ES-I3 (cell line): ENCODE measurements at regions not wholly inside any gene's neighbourhood (a gene's known extent, or its start where the extent isn't known, plus 50 kb on each side); places are given as distances from the start of the nearest gene placed in this dataset.
"Not testable (repeated sequence)": the region's sequence is repeated elsewhere in the genome, so short reads cannot be mapped to it uniquely, and the experiment has no call there.

Experiments
- H3K36me3 ChIP-seq: 2 replicates; pipeline ENCODE4 v1.6.1; 2013; ENCODE audit warnings: mild to moderate bottlenecking, low read length, control low read depth, moderate library complexity; ENCODE audit not compliant: insufficient read depth
- H3K4me1 ChIP-seq: 2 replicates; pipeline ENCODE4 v1.6.1; 2013; ENCODE audit warnings: mild to moderate bottlenecking, control low read depth, low read length; ENCODE audit not compliant: insufficient read depth
- H3K9ac ChIP-seq: 2 replicates; pipeline ENCODE4 v1.6.1; 2013; ENCODE audit warnings: low read depth, mild to moderate bottlenecking, low read length, moderate library complexity
- H3K9me3 ChIP-seq: 2 replicates; pipeline ENCODE4 v1.6.1; 2013; ENCODE audit warnings: mild to moderate bottlenecking, low read length, moderate library complexity; ENCODE audit not compliant: control insufficient read depth, insufficient read depth

DNA sequence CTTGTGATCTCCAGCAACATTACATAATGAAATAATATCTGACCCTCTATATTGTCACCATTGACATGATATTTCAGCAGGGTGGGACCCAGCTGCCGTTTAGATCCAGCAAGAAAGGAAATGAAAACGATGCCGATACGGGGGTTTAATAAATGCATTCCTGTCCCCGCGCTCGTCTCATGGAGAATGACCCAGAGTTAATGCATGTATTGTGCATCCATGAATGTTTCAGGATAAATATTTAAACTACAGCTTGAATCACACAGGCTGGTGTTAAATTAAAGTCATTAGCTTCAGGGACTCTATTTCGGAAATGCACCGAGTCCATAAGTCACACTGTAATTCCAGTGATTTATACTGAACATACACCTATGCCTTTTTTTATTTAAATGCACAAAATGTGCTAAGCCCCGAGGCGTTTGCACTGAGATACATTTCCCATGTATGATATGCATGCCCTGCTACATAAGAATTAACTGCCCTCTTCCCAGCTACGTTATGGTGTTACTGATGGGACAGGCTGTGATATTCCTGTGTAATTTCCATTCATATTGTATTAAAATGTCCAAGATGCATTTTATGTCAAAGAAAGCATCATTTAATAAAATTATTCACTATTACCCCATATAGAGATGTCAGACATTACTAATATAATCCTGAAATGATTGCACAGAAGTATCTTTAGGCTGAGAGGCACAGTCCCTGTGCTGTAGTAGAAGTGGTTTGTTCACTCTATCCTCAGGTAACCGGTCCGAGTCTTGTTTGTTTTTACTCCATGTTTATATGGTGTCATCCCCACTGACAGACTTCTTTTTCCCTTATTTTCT lies 109.3 kb upstream of the ZNF516 start:
- Histone ChIP-seq H3K36me3 (no peaks in the 10 kb centered on the region), H3K9ac (no peak overlapping the region), H3K4me1 (no peaks in the 10 kb centered on the region), H3K9me3 (no peaks in the 10 kb centered on the region)

DNA sequence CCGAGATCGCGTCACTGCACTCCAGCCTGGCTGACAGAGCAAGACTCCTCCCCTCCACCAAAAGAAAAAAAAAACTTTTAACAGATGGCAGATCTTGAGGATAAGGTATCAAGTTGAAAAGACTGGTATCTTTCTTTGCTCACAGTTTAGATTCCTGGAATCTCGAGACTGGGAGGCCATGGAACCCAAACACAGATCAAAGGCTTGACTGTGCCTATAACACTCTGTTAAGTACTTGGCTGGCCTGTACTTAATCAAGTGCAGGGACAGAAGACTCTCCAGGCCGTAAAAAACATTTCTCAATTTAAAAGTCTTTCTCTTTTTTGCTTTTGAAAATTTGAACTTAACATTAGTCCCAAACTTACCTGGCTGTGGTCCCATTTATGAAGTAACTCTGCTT lies 107.1 kb upstream of the ZNF516 start:
- Histone ChIP-seq H3K4me1 (no peaks in the 10 kb centered on the region), H3K36me3 (no peaks in the 10 kb centered on the region), H3K9ac (no peak overlapping the region), H3K9me3 (no peaks in the 10 kb centered on the region)

DNA sequence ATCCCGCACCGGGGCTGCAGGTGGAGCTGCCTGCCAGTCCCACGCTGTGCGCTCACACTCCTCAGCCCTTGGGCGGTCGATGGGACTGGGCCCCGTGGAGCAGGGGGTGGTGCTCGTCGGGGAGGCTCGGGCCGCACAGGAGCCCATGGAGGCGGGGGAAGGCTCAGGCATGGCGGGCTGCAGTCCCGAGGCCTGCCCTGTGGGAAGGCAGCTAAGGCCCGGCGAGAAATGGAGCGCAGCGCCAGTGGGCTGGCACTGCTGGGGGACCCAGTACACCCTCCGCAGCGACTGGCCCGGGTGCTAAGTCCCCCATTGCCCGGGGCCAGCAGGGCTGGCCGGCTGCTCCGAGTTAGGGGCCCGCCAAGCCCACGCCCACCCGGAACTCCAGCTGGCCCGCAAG lies 105.0 kb upstream of the ZNF516 start:
- not testable (repeated sequence) for H3K9me3 ChIP-seq, H3K4me1 ChIP-seq, H3K36me3 ChIP-seq, H3K9ac ChIP-seq

DNA sequence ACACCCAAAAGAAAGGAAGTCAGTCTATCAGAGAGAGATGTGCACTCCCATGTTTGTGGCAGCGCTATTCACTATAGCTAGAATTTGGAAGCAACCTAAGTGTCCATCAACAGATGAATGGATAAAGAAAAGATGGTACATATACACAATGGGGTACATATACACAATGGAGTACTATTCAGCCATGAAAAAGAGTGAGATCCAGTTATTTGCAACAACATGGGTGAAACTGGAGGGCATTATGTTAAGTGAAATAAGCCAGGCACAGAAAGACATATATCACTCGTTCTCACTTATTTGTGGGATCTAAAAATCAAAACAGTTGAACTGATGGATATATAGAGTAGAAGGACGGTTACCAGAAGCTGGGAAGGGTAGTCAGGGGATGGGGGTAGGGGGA lies 99.9 kb upstream of the ZNF516 start:
- Histone ChIP-seq H3K9me3 (no peaks in the 10 kb centered on the region), H3K4me1 (0 out of 2 replicates have a peak, but pooled peaks cover 6% of the 10 kb centered on the region), H3K36me3 (no peaks in the 10 kb centered on the region), H3K9ac (no peak overlapping the region)

DNA sequence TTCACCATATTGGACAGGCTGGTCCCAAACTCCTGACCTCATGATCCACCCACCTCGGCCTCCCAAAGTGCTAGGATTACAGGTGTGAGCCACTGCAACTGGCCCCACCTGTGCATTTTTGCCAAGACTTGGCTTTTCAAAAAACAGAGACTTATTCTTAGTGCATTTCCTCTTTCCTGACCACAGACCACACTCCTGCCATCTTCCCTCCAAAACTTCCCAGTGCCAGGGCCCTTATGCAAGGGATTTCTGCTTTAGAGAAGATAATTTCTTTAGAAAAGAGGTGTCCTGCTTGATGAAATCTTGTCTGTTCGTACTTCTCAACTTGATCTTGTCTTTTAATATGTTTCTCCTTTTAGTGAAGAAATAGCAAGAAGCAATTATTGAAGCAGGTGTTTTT lies 98.8 kb upstream of the ZNF516 start:
- Histone ChIP-seq H3K9ac (no peak overlapping the region), H3K4me1 (peaks cover 15% of the 10 kb centered on the region; the same call in 1 of the 2 replicates)

DNA sequence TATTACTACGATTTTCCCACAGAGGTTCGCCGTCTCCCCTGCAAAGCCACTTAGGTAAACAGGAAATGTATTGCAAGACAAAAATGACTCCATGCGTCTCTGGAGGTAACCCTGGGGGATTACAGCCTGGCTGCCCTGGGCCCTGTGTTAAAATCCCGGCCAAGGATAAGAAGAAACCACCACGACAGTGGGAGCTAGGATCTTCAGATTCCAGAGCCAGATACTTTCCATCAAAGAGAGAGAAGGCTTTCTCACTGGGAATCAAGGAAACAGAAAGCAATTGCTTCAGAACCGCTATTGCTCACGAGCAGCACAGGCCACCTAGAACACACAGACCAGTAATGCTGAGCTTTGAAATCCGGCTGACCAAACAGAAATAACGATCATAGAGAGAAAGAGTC lies 97.9 kb upstream of the ZNF516 start:
- peaks cover 15% of the 10 kb centered on the region; the same call in 1 of the 2 replicates for H3K4me1 ChIP-seq
- no peak overlapping the region for H3K9ac ChIP-seq
- H3K36me3 ChIP-seq = no peaks in the 10 kb centered on the region
- no peaks in the 10 kb centered on the region for H3K9me3 ChIP-seq

More for the DNA sequence above, 98.8 kb upstream of the ZNF516 start:
- no peaks in the 10 kb centered on the region for H3K9me3 ChIP-seq
- H3K36me3 ChIP-seq = no peaks in the 10 kb centered on the region

DNA sequence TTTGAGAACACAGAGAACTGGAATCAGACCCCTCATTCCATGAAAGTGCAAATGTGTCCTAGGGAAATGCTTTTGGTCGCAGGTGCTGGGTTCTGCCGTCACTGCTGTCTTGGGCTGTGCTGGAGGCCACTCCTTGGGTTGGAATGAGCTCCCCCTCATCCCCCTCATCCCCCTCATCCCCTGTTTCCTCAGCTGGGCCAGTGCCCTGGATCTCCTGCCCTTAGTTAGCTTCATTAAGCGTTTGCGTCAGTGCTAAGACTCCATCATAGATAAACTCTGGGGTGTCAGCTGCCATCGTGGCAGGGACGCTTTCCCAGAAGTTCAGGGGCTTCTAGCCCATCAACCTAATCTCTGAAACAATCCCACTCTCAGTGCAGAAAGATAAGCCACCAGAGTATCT lies 97.1 kb upstream of the ZNF516 start:
- no peaks in the 10 kb centered on the region for H3K9me3 ChIP-seq
- peaks cover 15% of the 10 kb centered on the region; the same call in 1 of the 2 replicates for H3K4me1 ChIP-seq
- no peak overlapping the region for H3K9ac ChIP-seq
- H3K36me3 ChIP-seq = no peaks in the 10 kb centered on the region

DNA sequence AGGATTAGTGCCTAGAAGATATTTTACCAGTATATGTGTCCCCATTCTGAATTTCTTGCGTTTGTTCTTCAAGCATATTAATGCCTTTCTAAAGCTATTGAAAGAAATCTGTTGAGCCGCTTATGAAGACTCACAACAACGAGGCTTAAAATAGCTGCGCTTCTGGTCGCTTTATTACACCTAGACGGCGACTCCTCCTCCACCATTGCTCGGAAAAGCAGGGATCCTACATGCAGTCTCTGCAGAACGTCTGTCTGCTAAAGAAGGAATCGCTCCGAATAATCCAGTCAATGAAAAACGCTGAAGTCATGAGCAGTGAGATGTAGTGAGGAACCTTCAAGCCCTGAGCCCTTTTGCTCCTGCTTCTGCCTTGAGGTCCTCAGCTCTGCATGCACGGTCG lies 94.8 kb upstream of the ZNF516 start:
- no peaks in the 10 kb centered on the region for H3K9me3 ChIP-seq
- peaks cover 15% of the 10 kb centered on the region; the same call in 1 of the 2 replicates for H3K4me1 ChIP-seq
- H3K9ac ChIP-seq = no peak overlapping the region
- H3K36me3 ChIP-seq = no peaks in the 10 kb centered on the region

DNA sequence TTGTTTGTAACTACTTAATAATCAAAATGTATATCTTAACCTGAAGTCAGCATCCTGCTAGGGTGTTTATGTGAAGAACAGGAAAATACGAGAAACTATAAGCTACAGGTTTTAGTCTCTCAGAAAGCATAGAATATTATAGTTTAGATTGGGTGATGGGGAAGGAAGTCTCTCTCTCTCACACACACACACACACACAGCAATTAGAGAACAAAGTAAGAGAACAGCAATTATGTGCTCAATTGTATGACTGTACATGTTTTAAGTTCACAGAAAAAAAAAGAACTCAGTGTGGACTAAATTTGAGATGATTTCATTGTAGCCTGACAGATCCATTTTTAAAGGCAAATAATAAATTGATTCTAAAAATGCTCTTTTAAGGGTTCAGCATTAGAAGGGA lies 94.3 kb upstream of the ZNF516 start:
- H3K4me1 ChIP-seq = peaks cover 15% of the 10 kb centered on the region; the same call in 1 of the 2 replicates
- H3K36me3 ChIP-seq = no peaks in the 10 kb centered on the region
- H3K9me3 ChIP-seq = no peaks in the 10 kb centered on the region
- H3K9ac ChIP-seq = peak overlapping the region; percentile 44; the same call in 1 of the 2 replicates

DNA sequence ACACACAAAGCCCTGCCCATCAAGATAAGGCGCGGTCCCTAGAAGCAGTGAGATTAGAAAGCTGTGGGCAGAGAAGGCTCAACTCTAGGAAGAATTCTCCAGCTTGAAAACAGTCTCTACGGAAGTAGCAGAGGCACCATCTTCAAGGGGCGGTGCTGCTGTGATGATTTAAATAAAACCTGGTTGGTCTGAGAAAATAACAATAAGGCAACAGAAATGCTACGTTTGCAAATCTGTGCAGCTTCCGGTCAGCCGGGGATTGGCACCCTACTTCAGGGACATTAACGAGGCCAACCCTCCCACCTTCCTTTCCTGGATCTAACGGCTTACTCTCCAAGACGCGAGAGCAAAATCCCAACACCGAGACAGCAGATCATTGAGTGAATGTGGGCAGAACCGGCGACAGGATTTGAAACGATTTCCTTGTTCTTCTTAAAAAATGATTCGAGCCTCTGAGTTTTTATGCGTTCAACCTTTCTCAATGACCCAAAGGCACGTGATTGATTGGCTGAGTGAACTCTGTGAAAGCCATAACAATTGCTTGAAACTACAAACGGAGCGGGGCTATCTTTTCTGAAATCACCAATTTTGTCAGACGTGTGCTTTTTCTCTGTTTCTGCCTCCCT lies 93.7 kb upstream of the ZNF516 start:
- Histone ChIP-seq H3K36me3 (no peaks in the 10 kb centered on the region), H3K9me3 (no peaks in the 10 kb centered on the region), H3K9ac (peak overlapping the region; percentile 44; the same call in 1 of the 2 replicates), H3K4me1 (peaks cover 15% of the 10 kb centered on the region; the same call in 1 of the 2 replicates)

DNA sequence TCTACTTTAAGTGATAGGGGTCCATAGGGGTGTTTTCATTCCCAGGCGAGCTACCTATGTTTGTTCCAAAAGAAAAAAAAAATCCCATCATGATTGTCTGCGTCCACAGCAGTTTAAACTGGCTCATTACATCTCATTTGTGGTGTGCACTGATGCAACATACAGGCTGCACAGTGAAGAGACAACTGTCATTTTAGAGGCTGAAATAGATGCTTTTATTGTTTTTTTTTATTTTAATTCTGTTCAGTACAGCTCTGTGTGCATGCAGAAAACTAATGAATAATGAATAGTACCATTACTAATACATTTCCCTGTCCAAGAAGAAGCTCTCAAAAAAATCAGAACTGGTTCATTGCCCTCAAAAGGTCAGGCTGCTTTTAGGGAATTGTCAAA lies 92.8 kb upstream of the ZNF516 start:
- Histone ChIP-seq H3K9ac (no peak overlapping the region), H3K4me1 (peaks cover 11% of the 10 kb centered on the region; the same call in 1 of the 2 replicates), H3K9me3 (no peaks in the 10 kb centered on the region), H3K36me3 (no peaks in the 10 kb centered on the region)

DNA sequence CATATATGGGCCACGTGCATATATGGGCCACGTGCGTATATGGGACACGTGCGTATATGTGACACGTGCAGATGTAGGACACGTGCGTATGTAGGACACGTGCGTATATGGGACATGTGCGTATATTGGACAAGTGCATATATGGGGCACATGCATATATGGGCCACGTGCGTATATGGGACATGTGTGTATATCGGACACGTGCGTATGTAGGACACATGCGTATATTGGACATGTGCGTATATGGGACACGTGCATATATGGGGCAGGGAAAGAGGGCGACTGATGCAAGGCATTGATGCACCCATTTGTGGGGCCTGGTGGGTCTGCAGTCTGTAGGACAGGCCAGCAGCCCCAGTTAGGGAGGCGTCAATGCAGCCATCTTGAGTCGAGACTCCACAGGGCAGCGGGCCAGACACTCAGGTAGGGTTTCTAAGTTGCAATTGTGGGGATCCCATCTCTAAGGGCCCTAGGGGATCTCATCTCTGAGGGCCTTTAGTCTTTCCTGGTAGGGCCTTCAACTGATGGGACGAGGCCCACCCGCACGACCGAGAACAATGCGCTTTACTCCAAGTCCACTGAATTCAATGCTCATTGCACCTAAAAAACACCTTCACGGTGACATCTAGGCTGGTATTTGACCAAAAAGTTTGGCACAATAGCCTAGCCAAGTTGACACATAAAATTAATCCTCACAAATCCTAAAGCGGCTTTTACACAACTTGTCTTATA lies 92.3 kb upstream of the ZNF516 start:
- Histone ChIP-seq H3K9me3 (no peaks in the 10 kb centered on the region), H3K4me1 (peaks cover 9% of the 10 kb centered on the region; the same call in 1 of the 2 replicates), H3K9ac (no peak overlapping the region), H3K36me3 (no peaks in the 10 kb centered on the region)

DNA sequence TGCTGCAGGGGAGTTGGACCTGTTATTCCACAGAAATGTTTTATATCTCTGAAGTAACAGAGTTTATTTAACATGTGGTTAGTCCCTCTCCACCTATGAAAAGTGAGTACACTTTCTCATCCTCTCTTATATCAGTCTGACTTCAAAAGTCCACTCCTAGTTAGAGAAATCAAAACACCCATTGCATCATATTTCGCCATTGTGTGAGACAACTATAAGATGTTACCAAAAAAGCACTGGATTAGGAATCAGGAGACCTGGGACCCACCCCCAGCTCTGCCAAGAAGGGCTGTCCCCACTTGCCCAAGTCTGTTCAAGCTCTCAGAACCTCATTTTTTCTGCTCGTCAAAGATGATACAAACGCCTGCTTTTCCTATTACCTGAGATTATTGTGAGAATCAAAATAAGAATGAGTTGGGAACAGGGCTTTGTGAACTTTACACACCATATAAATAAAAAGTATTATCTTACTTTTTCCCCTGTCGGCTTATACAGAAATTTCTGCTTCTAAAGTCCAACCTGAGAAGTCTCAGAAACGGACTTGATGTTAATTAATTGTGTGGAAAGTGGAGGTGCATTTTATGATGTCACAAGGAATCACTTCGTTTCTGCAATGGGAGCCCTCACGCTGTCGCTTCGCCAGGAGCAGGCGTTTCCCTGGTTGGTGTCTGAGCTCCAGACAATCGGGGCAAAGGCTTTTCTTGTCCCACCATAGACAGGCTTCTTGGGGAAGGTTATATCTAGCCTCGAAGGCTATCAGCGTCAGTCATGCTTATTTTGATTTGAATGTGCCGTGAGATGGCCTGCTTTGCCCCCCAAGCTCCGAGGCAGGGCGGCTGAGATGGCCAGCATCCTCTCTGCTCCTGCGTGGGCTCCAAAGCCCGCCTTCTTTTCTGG lies 89.6 kb upstream of the ZNF516 start:
- no peak overlapping the region for H3K9ac ChIP-seq
- H3K9me3 ChIP-seq = no peaks in the 10 kb centered on the region
- no peaks in the 10 kb centered on the region for H3K36me3 ChIP-seq
- H3K4me1 ChIP-seq = peaks cover 7% of the 10 kb centered on the region; the same call in 1 of the 2 replicates

DNA sequence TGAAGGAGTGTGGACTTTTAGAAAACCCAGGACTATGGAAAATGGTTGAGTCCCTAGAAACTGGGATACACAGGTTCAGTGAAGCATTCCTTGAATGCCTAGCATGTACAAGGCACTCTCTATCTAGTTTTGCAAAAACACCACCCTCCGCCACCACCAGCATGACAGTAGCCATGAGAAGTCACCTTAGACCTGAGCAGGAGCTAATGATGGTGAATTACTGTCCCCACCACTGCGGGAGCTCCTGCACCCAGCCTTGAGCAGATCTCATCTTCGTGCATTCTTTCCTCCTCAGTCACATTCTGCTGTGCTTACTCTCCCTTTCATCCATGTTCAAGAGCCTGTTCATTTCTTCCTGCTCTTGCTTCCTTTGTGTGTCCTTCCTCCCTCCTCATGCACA lies 86.2 kb upstream of the ZNF516 start:
- no peak overlapping the region for H3K9ac ChIP-seq
- H3K4me1 ChIP-seq = no peaks in the 10 kb centered on the region
- no peaks in the 10 kb centered on the region for H3K36me3 ChIP-seq
- H3K9me3 ChIP-seq = no peaks in the 10 kb centered on the region
